GM19467 (cell line): ENCODE measurements at regions not wholly inside any gene's neighbourhood (a gene's known extent, or its start where the extent isn't known, plus 50 kb on each side); places are given as distances from the start of the nearest gene placed in this dataset.
"Not testable (repeated sequence)": the region's sequence is repeated elsewhere in the genome, so short reads cannot be mapped to it uniquely, and the experiment has no call there.

Experiments
- ATAC-seq: cut with Tn5 transposase; IDR thresholded peaks from one replicate; pipeline ENCODE4 v1.9.1; 2021; ENCODE audit warnings: mild to moderate bottlenecking, moderate library complexity; ENCODE audit not compliant: unreplicated experiment

DNA sequence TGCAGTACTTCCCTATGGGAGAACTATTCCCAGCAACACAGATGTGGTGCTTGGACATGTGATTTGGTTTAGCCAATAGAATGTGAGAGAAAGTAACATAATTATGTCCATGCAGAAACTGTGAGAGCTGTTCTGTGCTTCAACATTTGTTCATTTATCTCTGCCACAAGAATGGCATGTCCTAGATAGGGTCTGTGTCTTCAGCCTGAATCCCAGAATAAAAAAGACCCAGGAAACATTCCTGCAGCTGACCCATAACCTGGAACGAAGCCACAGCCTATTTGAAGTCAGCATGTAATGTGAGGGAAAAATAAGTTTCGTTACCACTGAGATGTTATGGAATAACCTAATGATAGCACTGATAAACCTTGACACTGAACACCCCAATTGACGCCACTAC, 552.0 kb upstream of the USP24 start:
- ATAC-seq: no peak

GRCh38 chr1:55765505-55765904, 550.3 kb upstream of the USP24 start:
- ATAC-seq: not testable (repeated sequence)

DNA sequence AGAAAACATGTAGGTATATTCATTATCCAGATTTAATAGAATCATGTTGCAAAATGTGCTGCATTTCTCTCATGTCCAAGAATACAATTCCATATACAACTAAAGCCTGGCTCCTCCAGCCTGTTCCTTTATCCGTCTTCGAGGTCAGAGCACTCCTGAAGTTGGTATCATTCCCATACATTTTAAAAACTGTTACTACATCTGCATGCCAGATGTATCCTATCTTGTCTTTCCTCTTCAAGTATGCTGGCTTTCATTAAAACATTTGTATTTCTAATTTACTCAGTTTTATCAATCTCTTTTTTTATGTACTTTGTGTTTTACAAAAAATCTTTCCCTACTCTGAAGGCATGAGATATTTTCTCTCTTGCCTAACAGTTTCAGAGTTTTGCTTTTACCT, 536.6 kb upstream of the USP24 start:
- ATAC-seq: no peak

GRCh38 chr1:55750628-55750995, 535.4 kb upstream of the USP24 start:
- no peak for ATAC-seq

GRCh38 chr1:55749975-55750627, 534.9 kb upstream of the USP24 start:
- no peak for ATAC-seq

- ATAC-seq: no peak
Observed at GRCh38 chr1:55747408-55747841, 532.3 kb upstream of the USP24 start.

DNA sequence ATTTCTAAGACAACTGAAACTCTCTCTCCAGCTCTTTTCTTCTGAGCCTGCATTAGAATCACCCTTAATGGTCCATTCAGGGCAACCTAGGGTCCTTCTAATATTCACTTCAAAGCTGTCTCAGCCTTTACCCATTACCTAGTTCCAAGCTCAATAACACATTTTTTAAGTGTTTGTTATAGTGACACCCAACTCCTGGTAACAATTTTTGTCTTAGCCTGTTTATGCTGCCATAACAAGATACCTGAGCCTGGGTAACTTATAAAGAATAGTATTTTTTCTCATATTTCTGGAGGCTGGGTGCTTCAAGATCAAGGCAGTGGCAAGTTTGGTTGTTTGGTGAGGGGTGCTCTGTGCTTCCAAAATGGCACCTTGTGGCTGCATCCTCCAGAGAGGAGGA, 531.5 kb upstream of the USP24 start:
- ATAC-seq: no peak

GRCh38 chr1:55741516-55741915, 526.4 kb upstream of the USP24 start:
- ATAC-seq: no peak

GRCh38 chr1:55735106-55735505, 519.9 kb upstream of the USP24 start:
- ATAC-seq: no peak

- ATAC-seq: no peak
Observed at GRCh38 chr1:55726994-55727393, 511.8 kb upstream of the USP24 start.

- no peak for ATAC-seq
Observed at GRCh38 chr1:55725378-55725777, 510.2 kb upstream of the USP24 start.

DNA sequence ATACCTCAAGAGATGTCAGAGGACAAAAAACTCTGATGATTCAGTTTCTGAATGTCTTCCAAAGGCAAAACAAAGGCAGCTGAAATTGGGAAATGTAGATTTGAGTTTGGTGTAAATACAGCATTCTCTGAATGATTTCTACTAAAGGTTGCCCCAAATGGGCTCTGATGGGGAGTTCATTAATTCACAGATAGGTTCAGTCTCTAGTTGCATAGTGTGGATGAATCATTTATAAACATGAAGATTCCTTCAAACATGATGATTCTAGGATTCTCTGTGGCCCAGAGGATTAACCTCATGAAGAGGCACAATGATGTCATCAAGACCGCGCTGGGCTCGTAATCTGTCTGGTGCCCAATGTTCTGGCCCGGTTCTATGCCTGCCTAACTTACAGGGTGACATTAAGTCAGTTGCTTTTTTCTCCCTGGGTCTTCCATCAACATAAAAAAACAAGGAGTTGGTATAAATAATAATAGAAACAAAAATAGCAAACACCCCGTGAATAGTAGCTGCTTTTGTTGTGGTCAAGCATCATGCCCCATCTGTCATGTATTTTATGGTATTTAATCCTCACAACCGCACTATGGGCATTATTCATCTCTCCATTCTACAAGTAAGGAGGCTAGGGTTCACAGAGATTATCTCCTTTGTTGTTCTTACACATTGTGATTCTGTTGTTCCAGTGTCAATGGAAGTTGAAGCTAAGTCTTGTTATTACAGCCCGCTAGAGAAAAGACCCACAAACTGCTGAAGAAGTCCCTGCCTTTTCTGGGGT, 509.6 kb upstream of the USP24 start:
- ATAC-seq: no peak

GRCh38 chr1:55723001-55723400, 507.8 kb upstream of the USP24 start:
- ATAC-seq: no peak

DNA sequence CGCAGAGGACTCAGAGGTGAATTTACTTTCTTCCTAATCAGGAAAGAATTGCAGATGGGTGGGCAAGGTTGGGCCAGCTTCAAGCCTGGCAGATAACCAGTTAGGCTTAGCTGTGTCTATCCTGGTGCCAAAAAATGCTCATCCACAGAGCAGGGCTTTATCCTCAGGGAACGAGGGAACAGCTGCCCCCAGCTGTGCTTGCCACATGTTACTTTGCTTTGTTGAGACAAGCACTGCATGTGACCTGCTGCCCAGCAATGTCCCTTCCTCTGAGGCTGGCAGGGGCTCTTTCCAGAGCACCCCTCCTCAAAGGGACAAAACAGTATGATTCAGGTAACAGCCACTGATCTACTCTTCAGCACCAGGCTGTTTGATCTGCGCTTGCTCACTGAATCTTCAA, 505.1 kb upstream of the USP24 start:
- ATAC-seq: no peak

DNA sequence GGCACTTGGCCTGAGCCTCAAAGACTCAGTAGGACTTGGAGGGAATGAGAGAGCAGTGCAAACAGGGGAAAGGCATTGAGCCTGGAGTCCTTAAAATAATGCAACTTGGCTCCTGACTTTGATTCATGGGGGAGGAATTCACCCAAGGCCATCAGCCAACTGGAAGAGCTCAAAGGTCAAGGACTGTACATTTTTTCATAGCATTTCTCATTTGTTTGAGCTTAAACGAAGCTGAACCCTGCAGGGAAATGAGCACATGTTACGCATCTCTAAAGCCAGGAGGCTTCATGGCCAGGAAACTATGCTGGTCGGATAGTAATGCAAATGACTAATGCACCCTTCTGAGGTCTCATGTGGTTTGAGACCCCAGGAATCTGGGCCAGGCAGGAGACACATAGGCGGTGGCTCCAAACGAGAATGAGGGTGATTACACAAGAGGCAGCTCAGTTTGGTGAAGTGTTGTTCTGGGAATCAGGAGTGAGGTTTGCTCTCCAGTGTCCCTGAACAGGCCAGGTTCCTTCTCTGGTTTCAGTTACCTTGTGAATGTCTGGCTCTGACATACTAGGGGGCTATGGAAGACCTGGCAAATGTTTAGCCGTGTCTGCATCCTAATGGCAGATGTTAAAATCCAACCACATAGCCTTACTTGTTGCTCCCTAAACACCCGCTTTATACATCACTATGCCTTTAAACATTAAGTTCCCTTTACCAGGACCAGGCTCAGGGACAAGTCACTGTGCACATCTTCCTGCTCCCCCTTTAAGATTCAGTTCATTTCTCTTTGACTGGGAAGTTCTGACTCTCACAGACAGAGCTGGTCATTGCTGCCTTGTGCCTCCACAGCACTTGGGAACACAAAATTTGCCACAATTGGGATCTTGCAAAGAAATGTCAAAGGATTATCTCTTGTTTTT, 503.9 kb upstream of the USP24 start:
- no peak for ATAC-seq

DNA sequence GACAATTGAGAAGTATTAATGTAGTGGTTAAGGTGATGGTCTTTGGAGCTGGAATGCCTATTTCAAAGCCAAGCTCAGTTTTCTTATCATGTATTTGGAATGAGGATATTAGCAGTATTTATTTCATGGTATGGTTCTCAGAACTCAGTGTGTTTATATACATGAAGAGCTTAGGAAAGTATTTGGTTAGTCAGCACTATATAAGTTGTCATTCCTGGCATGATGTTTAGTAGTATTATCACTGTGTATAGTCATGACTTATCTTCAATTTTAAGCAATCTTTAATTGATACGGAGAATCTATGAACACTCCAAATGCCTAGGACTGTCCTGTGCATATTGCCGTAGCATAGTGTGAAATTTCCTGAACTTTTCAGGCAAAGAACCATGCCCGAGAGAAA, 501.9 kb upstream of the USP24 start:
- ATAC-seq: no peak

- ATAC-seq: no peak
Observed at GRCh38 chr1:55716610-55717009, 501.4 kb upstream of the USP24 start.

DNA sequence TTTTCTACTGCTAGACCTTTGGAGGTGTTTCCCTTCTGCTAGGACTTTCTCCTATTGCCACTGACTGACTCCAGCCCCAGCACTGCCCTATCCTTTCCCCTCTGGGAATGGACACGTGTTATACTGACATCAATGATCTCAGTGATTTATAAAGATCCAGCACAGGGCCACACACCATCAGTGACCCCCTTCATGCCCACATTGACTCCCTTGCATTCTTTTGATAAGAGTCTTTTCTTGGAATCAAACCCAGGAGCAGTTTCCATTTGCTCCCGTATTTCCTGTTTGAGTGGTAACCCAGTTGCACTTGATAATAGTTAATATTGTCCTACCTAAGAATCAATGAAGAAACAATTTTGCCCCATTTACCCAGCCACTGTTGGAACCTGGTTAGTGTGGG, 501.0 kb upstream of the USP24 start:
- no peak for ATAC-seq

DNA sequence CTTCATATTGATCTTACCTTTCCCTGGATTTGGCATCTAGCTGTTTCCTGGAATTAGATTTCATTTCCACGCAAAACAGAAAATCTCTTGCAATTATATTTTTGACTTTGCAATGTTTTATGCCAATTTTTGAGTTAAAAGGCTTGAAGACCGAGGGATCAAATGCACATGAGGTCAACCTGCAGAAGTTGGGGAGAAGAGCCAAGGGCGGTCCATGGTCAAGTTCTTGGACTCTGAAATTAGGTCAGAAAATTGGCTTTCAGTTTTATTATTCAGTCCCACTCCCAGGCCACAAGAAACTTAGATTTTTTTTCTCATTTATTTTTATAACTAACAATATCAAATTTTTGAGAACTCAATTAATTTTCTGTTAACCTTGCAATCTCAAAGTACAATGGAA, 499.1 kb upstream of the USP24 start:
- ATAC-seq: no peak

- ATAC-seq: no peak
Observed at GRCh38 chr1:55713516-55713915, 498.4 kb upstream of the USP24 start.

DNA sequence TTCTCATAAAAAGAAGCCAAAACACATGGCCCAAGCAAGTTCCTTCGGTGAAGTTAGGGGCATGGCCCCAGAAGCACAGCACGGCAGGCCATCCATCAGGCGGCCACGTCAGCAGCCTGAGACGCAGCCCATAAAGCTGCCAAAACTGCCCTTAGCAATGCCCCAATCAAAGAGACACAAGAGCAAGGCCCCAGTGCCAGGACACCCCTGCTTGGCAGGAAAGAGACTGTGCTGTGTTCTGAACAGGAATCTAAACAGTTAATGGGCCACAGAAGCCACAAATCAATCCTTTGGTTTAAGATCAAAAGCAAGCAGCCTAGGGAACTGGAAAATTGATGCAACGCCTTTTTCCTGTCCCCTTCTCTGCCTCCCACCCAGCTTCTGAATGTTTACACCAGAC, 497.0 kb upstream of the USP24 start:
- no peak for ATAC-seq

GRCh38 chr1:55708781-55709180, 493.6 kb upstream of the USP24 start:
- ATAC-seq: no peak
